Inflammatory macrophage (primary cell): ENCODE measurements at regions not wholly inside any gene's neighbourhood (a gene's known extent, or its start where the extent isn't known, plus 50 kb on each side); places are given as distances from the start of the nearest gene placed in this dataset.

Experiments
- DNase-seq, 2 donors: peaks; one replicate each; pipeline ENCODE4 v3.0.0-alpha.2; 2020 to 2022

DNA sequence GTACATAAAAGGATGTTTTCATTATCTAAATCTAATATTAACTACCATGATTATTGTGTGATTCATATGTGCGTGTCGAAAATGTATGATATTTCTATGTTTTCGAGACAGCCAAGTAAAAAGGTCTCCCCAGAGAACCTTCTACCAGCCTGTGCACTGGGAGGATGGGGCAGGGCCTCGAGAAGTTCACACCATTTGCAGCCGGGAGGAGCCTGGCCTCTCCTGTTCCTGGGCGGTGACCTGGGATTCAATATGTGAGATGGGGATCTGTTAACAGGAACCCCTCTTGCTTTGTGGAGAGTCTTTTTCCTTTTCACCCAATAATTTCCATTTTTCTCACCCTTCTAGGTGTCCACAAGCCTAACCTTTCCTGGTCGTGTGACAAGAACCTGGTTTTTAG is 189.3 kb downstream of the IPO8 start:
- no peak for DNase-seq

GRCh38 chr12:30501718-30502117 is 194.0 kb downstream of the IPO8 start:
- no peak for DNase-seq

- DNase-seq = no peak
Measured at GRCh38 chr12:30500532-30500931, 195.1 kb downstream of the IPO8 start.

DNA sequence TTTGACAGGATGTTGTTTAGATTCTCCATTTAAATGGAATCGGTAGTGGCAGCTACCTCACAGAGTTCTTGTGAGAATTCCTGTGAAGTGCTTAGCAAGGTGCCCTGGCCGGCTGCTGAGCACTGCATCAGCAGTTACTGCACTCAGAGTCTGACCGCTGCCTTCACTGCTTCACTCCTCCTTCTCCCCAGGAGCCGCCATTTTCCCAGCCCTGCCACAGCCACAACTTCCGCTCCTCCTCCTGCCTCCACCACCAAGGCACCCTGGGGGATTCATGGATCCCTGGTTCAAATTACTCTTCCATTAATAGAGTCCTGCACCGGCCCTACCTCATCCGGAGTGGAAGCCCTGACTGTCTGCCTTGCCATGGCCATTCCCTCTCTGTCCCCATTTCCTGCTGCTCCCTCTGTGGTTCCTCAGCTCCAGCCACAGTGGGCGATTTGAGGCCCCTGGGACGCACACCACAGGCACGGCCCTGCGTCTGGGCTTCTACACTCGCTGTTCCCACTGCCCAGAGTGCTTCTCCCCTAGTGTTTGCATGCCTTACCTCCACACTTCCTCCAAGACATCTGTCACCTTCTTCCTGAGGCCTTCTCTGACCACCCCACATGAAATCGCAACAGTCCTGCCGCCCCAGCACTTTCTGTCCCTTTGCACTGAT is 210.3 kb downstream of the IPO8 start:
- no peak for DNase-seq

DNA sequence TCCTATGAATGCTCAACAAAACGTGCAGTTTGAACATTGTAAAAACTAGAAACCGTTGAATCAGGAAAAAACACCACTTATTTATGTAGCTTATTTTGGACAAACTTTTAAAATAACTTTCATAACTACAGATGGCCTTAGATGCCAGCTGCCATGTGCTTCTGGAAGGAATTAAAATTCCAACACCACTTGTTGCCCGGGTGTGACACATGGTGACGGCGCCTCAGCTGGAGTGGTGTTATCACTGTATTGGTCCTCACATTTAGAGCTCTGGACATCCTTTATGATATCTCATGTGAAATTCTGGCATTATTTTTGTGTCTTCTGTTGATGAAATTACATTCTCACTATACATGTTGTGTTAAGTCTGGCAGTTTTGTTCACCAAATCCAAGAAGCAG is 211.0 kb downstream of the IPO8 start:
- DNase-seq = no peak

- no peak for DNase-seq
Measured at GRCh38 chr12:30482650-30483049, 213.0 kb downstream of the IPO8 start.

DNA sequence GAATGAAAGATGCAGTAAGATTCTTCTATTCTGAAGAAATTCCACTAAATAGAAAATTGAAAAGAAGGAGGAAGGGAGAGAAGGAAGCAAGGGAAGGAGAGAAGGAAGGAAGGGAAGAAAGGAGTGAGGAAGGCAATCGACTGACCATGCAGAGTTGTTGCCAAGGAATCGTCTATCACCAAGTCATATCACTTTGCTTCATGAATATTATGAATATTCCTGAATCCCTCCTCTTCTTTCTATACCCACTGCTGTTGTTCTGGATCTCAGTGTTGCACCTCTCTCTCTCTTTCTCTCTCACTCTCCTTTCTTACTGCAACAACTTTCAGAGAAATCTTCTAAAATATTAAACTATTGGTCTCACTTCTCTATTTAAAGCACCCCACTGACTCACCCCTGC is 222.4 kb downstream of the IPO8 start:
- DNase-seq = no peak

DNA sequence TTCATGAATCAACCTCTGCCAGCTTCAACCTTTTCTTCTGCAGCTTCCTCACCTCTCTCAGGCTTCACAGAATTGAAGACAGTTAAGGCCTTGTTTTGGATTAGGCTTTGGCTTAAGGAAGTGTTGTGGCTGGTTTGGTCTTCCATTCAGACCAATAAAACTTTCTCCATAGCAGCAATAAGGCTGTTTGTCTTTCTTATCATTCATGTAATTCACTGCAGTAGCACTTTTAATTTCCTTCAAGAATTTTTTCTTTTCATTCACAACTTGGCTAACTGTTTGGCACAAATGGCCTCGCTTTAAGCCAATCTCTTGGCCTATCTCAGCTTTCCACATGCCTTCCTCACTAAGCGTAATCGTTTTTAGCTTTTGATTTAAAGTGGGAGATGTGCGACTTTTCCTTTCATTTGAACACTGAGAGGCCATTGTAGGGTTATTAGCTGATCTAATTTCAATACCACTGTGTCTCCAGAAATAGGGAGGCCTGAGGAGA is 229.5 kb downstream of the IPO8 start:
- DNase-seq = no peak

- DNase-seq = no peak
Measured at GRCh38 chr12:30463636-30464035, 232.0 kb downstream of the IPO8 start.

- no peak for DNase-seq
Measured at GRCh38 chr12:30462249-30462648, 233.4 kb downstream of the IPO8 start.

GRCh38 chr12:30461026-30461615 is 234.5 kb downstream of the IPO8 start:
- no peak for DNase-seq

DNA sequence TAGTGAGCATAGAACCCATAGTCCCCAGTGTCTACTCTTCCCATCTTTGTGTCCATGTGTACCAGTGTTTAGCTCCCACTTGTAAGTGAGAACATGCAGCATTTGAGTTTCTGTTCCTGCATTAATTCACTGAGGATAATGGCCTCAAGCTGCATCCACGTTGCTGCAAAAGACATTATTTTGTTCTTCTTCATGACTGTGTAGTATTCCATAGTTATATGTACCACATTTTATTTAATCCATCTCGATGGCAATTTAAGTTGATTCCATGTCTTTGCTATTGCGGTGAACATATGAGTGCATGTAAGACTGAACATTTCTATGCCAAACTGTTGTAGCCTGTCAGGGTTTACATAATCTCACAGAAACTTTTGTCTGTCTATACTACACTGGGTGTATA is 237.2 kb downstream of the IPO8 start:
- no peak for DNase-seq

GRCh38 chr12:30457621-30458289 is 237.9 kb downstream of the IPO8 start:
- no peak for DNase-seq

DNA sequence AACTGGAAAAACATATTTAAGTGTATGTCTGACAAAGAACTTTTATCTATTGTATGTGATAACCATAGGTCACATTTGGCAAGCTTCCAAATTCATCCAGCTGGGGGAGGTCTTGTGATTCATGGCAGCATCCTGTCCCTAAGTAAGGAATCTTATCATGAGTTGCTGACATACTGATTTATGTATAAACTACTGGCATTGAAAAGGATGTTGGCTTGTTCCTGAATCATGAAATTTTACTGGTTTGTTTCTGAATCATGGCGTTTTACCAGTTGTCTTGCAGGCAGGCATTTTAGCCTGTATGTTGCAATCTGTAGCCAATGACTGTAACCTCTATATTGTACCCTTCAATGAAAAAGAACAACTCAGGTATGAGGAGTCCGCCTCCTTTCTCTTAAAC is 244.8 kb downstream of the IPO8 start:
- no peak for DNase-seq

DNA sequence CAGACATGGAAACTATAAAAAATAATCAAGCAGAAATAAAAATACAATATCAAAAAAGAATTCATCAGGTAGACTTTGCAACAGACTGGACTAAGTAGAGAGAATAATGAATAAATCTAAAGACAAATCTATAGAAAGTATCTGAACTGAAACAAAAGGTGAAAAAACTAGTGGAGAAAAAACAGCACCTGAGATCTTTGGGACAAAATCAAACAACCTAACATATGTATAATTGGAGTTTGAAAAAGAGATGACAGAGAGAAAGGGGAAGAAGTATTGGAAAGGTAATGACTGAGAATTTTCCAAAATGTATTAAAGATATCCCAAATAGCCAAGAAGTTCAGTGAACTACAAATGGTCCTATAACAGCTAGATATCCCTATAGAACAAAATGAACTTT is 245.4 kb downstream of the IPO8 start:
- no peak for DNase-seq

GRCh38 chr12:30448038-30448437 is 247.6 kb downstream of the IPO8 start:
- DNase-seq = no peak

DNA sequence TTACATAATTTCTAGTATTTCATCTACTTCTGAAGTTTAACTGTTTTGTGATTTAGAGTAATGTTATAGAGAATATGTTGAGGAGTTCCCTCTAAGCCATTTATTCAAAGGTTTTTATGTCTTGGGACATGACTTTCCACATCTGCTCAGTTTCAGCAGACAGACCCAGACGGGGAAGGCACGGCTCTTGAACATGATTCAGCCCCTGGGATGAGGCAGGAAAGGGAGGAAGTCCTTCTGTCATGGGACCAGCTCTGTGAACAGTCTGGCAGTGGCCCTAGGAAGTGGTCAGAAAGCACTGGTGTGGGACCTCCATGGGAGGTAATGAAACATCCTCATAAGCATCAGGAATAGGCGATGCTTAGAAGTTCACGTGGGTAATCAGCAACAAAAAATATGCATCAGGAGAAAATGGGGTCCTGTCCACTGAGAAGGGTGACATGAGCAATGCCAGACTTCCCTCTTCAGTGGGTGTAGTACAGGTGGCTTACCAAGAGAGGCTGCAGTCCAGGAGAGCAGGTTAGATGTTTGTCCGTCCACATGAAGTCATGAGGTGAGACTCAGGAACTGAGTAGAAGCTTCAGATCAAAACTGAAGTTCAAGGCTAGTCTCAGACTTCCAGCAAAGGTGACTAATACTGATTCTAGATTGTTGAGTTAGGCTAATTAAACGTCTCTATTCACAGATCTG is 248.5 kb downstream of the IPO8 start:
- DNase-seq = no peak

DNA sequence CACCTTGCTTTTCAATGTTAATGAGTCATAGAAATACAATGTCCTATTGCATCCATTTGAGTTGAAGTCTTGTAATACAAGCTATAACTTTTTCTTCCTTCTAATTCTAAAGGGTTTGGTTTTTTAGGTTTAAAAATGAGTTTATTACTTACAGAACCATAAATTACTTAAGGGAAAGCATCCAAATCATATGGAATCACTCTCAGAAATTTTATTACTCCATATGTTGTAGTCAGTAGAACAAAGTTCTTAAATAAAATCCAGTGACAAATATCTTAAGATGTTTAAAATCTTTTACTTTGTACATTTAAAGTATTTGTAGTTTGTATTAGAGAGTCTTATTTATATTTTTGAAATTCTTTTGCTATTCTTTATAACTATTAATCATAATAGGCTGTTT is 253.2 kb downstream of the IPO8 start:
- DNase-seq = no peak

GRCh38 chr12:30440826-30441602 is 254.7 kb downstream of the IPO8 start:
- no peak for DNase-seq

DNA sequence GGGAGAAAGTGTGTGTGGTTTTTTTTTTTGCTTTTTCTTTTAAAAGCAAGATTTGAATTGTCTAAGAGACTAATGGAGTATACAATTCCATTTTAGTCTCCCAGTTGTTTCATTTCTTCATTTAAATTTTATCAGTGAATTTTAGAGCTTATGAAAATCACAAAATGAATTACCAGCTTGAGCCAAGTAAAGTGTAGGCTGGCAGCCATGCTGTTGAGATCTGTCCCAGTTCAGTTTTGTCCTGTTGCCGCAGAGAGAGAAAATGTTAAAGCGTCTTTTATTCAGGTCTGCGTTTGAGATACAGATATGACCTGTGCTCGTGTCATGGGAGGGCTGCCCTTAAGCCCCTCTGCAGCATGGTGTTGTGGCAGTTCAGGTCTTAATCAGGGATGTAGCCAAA is 256.5 kb downstream of the IPO8 start:
- DNase-seq = no peak

DNA sequence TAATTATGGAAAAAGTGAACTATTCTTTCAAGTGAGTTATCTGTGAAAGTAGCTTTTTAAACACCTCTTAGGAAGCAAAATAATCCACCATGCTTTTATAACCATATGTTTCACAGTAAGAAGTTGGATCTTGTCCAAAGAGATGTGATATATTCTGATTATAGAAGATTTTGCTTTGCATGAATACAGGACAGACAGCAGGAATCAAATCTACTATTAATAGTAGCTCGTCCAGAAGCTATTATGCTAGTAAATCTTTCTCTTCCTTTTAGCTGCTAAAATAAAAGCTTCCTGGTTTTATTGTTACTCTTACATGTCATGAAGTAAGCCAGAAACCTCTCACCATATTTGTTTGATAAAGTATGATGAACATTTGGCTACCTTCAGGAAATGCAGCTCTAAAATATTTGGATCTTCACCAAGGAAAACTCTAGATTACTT is 257.0 kb downstream of the IPO8 start:
- no peak for DNase-seq

DNA sequence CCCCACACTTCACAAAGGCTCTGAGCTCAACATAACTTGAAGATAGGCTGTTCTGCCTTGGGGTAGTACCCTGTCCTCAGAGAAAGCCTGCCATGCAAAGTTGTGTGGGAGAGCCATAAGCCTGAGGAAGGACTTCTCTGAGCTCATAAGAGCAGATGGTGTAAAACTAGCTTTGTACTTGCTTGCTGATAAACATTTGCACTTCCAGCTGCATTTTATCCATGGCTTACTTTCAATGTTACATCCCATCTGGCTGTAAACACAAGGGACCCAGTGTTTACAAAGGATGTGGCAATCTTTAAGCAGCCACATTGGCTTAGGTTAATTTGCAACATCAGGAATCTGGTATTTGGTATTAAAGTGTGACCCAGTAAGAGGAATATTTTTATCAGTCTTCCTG is 258.1 kb downstream of the IPO8 start:
- DNase-seq = no peak

- no peak for DNase-seq
Measured at GRCh38 chr12:30437044-30437443, 258.6 kb downstream of the IPO8 start.
